Non-pigmented ciliary epithelial cell (primary cell): ENCODE measurements at regions not wholly inside any gene's neighbourhood (a gene's known extent, or its start where the extent isn't known, plus 50 kb on each side); places are given as distances from the start of the nearest gene placed in this dataset.

ENCODE experiments used
- DNase-seq: peaks from one replicate; pipeline ENCODE4 v3.0.0-alpha.2; 2010; ENCODE audit warnings: low read depth

GRCh38 chr2:167424803-167425755 lies 536.8 kb downstream of the XIRP2 start:
- no peak for DNase-seq

GRCh38 chr2:167424221-167424620 lies 535.9 kb downstream of the XIRP2 start:
- DNase-seq = no peak

GRCh38 chr2:167423731-167424130 lies 535.5 kb downstream of the XIRP2 start:
- DNase-seq = no peak

- no peak for DNase-seq
Observed at GRCh38 chr2:167420211-167420610, 531.9 kb downstream of the XIRP2 start.

- no peak for DNase-seq
Observed at GRCh38 chr2:167415068-167415467, 526.8 kb downstream of the XIRP2 start.

GRCh38 chr2:167411367-167411766 lies 523.1 kb downstream of the XIRP2 start:
- no peak for DNase-seq

GRCh38 chr2:167406558-167406957 lies 518.3 kb downstream of the XIRP2 start:
- DNase-seq = peak; percentile 96

GRCh38 chr2:167404627-167405284 lies 516.5 kb downstream of the XIRP2 start:
- DNase-seq = peak; percentile 15

- no peak for DNase-seq
Observed at GRCh38 chr2:167401309-167401708, 513.0 kb downstream of the XIRP2 start.

- DNase-seq = no peak
Observed at GRCh38 chr2:167400546-167400945, 512.3 kb downstream of the XIRP2 start.

GRCh38 chr2:167398873-167399272 lies 510.6 kb downstream of the XIRP2 start:
- no peak for DNase-seq

- DNase-seq = no peak
Observed at GRCh38 chr2:167388901-167389300, 500.6 kb downstream of the XIRP2 start.

GRCh38 chr2:167388497-167388896 lies 500.2 kb downstream of the XIRP2 start:
- no peak for DNase-seq

- no peak for DNase-seq
Observed at GRCh38 chr2:167386694-167387093, 498.4 kb downstream of the XIRP2 start.

- no peak for DNase-seq
Observed at GRCh38 chr2:167383610-167384194, 495.4 kb downstream of the XIRP2 start.

GRCh38 chr2:167381349-167381748 lies 493.1 kb downstream of the XIRP2 start:
- DNase-seq = no peak

GRCh38 chr2:167380555-167380954 lies 492.3 kb downstream of the XIRP2 start:
- DNase-seq = no peak

- DNase-seq = no peak
Observed at GRCh38 chr2:167380094-167380493, 491.8 kb downstream of the XIRP2 start.

GRCh38 chr2:167369083-167369482 lies 480.8 kb downstream of the XIRP2 start:
- DNase-seq = no peak

GRCh38 chr2:167368371-167368770 lies 480.1 kb downstream of the XIRP2 start:
- DNase-seq = no peak

GRCh38 chr2:167365216-167365615 lies 476.9 kb downstream of the XIRP2 start:
- no peak for DNase-seq

GRCh38 chr2:167361426-167361825 lies 473.1 kb downstream of the XIRP2 start:
- no peak for DNase-seq

GRCh38 chr2:167355821-167356220 lies 467.5 kb downstream of the XIRP2 start:
- DNase-seq = peak; percentile 42
